Activated T-cell treated with anti-CD3 and anti-CD28 coated beads, Interleukin-2, amount 50 U/mL, for 24 hours (primary cell): ENCODE measurements at regions not wholly inside any gene's neighbourhood (a gene's known extent, or its start where the extent isn't known, plus 50 kb on each side); places are given as distances from the start of the nearest gene placed in this dataset.
"Not testable (repeated sequence)": the region's sequence is repeated elsewhere in the genome, so short reads cannot be mapped to it uniquely, and the experiment has no call there.

ENCODE experiments used
- DNase-seq: peaks from one replicate; pipeline ENCODE4 v3.0.0-alpha.2; 2020
- H3K27ac Mint-ChIP-seq: 2 replicates; pipeline ENCODE4 v1.8.0; 2020; ENCODE audit warnings: mild to moderate bottlenecking, mixed read lengths
- H3K27me3 Mint-ChIP-seq: 2 replicates; pipeline ENCODE4 v1.8.0; 2020; ENCODE audit warnings: mixed read lengths
- H3K36me3 Mint-ChIP-seq: 2 replicates; pipeline ENCODE4 v1.8.0; 2020; ENCODE audit warnings: low read depth, mixed read lengths
- H3K4me1 Mint-ChIP-seq: 2 replicates; pipeline ENCODE4 v1.8.0; 2020; ENCODE audit warnings: low read depth, mixed read lengths
- H3K4me3 Mint-ChIP-seq: 2 replicates; pipeline ENCODE4 v1.8.0; 2020; ENCODE audit warnings: mild to moderate bottlenecking, moderate library complexity, mixed read lengths
- H3K9me3 Mint-ChIP-seq: 2 replicates; pipeline ENCODE4 v1.8.0; 2020; ENCODE audit warnings: mixed read lengths

DNA sequence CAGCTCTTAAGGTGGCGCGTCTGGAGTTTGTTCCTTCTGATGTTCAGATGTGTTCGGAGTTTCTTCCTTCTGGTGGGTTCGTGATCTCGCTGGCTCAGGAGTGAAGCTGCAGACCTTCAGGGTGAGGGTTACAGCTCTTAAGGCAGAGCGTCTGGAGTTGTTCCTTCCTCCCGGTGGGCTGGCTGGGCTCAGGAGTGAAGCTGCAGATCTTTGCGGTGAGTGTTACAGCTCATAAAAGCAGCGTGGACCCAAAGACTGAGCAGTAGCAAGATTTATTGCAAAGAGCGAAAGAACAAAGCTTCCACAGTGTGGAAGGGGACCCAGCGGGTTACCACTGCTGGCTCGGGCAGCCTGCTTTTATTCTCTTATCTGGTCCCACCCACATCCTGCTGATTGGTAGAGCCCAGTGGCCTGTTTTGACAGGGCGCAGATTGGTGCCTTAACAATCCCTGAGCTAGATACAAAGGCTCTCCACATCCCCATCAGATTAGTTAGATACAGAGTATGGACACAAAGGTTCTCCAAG, 244.3 kb downstream of the PLA2G4A start:
- not testable (repeated sequence) for H3K27me3 Mint-ChIP-seq, H3K9me3 Mint-ChIP-seq, H3K36me3 Mint-ChIP-seq
- H3K27ac Mint-ChIP-seq = peak overlapping the region; percentile 92
- peak; percentile 44 for DNase-seq
- peaks cover 13% of the 10 kb centered on the region for H3K4me1 Mint-ChIP-seq
- peak overlapping the region; percentile 81 for H3K4me3 Mint-ChIP-seq

DNA sequence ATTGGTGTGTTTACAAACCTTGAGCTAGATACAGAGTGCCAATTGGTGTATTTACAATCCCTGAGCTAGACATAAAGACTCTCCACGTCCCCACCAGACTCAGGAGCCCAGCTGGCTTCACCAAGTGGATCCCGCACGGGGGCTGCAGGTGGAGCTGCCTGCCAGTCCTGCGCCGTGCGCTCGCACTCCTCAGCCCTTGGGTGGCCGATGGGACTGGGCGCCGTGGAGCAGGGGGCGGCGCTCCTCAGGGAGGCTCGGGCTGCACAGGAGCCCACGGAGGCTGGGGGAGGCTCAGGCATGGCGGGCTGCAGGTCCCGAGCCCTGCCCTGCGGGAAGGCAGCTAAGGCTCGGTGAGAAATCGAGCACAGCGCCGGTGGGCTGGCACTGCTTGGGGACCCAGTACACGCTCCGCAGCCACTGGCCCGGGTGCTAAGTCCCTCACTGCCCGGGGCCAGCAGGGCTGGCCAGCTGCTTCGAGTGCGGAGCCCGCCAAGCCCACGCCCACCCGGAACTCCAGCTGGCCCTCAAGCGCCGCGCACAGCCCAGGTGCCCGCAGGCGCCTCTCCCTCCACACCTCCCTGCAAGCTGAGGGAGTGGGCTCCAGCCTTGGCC, 245.0 kb downstream of the PLA2G4A start:
- DNase-seq, H3K36me3 Mint-ChIP-seq, H3K27me3 Mint-ChIP-seq, H3K9me3 Mint-ChIP-seq: not testable (repeated sequence)
- peaks cover 14% of the 10 kb centered on the region for H3K4me1 Mint-ChIP-seq
- H3K4me3 Mint-ChIP-seq = peak overlapping the region; percentile 81
- H3K27ac Mint-ChIP-seq = peak overlapping the region; percentile 92

DNA sequence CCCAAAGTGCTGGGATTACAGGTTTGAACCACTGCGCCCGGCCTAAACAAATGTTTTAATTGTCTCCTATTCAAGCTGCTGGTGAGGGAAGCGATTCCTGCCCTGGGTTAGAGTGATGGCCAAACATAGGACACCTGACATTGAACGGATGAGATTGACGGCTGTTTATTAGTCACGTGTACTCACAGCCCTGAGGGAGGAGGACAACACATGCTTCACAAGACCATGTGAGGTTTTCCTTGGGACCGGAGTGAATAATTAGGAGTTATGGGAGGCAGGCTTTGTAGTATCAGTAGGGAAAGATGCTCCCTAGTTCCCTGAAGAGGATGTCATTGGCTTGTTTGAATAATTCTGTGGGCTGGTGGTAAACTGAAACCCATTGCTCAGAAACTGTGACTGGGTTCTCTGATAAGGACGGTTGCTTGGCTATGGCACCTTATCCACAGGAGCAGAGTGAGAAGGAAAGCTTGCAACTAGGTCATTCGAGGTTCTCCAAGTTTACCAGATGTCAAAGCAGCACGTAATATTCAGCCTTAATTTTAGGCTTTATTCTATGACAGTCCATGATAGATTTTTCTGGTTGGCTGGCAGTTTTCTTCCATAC, 245.8 kb downstream of the PLA2G4A start:
- peaks cover 4% of the 10 kb centered on the region for H3K36me3 Mint-ChIP-seq
- H3K4me1 Mint-ChIP-seq = peaks cover 12% of the 10 kb centered on the region
- no peak for DNase-seq
- H3K27ac Mint-ChIP-seq = no peak overlapping the region
- peaks cover 5% of the 10 kb centered on the region for H3K9me3 Mint-ChIP-seq
- no peaks in the 10 kb centered on the region for H3K27me3 Mint-ChIP-seq
- peak overlapping the region; percentile 10 for H3K4me3 Mint-ChIP-seq

DNA sequence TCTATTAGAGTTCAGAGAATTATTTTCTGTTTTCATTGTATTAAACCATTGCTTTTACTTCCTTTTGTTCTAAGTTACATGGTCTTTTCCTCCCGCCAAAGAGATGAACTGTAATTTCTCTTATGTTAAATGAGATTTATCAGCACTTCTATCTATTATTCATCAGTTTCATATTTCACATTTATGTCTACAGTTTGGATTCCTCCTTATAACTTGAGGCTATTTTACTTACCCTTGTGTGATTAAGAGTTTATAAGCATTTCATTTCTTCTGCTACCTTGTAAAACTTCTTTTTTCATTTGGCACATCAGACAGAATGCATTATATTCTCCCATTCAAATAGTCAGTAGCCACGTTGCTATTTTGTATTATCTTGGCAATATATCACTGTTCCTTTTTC, 248.2 kb downstream of the PLA2G4A start:
- H3K9me3 Mint-ChIP-seq = peaks cover 5% of the 10 kb centered on the region
- no peaks in the 10 kb centered on the region for H3K27me3 Mint-ChIP-seq
- peaks cover 13% of the 10 kb centered on the region for H3K4me1 Mint-ChIP-seq
- no peak for DNase-seq
- no peak overlapping the region for H3K4me3 Mint-ChIP-seq
- peaks cover 4% of the 10 kb centered on the region for H3K36me3 Mint-ChIP-seq
- H3K27ac Mint-ChIP-seq = no peak overlapping the region

DNA sequence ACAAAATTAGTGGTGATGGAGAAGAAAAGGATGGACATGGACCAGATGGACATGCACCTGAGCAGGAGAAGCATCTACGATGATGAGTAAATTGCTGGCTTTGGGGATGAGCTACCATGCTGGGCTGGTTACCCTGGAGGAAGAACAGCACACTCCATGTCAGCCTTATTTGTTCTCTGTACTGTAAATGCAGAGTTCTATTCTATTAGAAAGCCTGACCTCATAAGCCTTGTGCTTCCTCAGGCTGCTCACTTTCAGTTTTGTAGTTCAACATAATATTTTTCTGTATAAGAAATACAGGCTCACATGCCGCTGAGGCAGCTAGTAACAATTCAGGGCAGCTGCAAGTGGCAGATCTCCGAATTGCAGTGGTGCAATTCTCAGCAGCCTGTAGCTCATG, 249.6 kb downstream of the PLA2G4A start:
- Mint-ChIP-seq H3K27ac (no peak overlapping the region), H3K4me1 (peaks cover 9% of the 10 kb centered on the region), H3K9me3 (peaks cover 5% of the 10 kb centered on the region), H3K36me3 (peaks cover 4% of the 10 kb centered on the region), H3K4me3 (no peak overlapping the region), H3K27me3 (no peaks in the 10 kb centered on the region)
- no peak for DNase-seq

DNA sequence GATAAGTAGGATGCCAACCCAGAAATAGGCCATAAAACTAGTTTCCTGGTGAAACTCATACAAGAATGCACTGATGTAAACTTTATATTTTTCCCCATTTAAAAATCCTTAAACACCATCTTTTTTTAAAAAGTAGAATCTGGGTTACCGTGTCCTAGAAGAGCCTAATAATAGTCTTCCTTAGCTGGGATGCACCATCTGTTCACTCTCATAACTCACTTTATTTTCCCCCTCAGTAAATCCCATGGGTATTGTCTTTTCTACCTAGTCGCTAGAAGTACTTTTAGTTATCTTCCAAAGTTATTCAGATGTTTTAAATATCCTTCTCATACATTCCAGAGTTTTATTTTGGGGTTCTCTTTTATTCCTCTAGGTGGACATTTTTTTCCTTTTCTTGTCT, 250.2 kb downstream of the PLA2G4A start:
- Mint-ChIP-seq H3K27ac (no peak overlapping the region), H3K9me3 (peaks cover 5% of the 10 kb centered on the region), H3K4me1 (peaks cover 9% of the 10 kb centered on the region), H3K27me3 (no peaks in the 10 kb centered on the region), H3K36me3 (peaks cover 2% of the 10 kb centered on the region), H3K4me3 (no peak overlapping the region)
- no peak for DNase-seq

DNA sequence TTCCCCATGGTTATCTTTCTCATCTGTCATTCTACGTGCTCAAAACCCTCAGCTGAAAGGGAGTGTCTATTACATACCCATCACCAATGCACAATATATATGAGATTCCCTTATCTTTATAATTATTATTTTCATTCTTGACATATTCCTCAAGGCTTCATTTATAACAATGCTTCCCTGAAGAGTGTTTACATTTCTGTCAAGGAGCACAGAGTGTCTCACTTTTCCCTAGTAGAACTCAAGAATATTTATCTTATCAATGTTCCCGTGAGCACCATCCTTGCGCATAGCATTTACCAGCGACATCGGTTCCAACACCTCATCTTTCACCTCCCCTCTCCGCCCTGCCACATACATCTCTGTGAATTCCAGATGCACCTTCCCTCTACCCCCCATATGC, 250.6 kb downstream of the PLA2G4A start:
- Mint-ChIP-seq H3K4me1 (peaks cover 8% of the 10 kb centered on the region), H3K9me3 (peaks cover 4% of the 10 kb centered on the region), H3K4me3 (no peak overlapping the region), H3K36me3 (peaks cover 2% of the 10 kb centered on the region), H3K27ac (no peak overlapping the region), H3K27me3 (no peaks in the 10 kb centered on the region)
- no peak for DNase-seq

DNA sequence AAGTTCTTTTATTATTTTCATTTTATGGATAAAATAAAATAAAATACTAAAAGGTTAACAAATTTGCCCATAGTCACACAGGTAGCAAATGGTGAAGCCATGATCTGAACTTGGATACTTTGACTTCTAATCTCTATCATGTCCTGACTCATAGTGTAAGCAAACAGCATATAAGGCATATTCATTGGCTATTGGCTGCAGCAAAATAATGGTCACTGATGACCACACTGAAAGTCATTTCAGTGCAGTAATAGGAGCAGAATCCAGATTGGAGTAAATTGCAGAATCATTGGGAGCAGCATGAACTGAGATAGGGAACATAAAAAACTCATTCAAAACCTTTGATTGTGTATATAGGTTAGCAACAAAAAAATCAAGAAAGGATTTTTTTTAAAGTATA, 262.9 kb downstream of the PLA2G4A start:
- Mint-ChIP-seq H3K27me3 (no peaks in the 10 kb centered on the region), H3K4me3 (no peak overlapping the region), H3K36me3 (no peaks in the 10 kb centered on the region), H3K4me1 (peaks cover 19% of the 10 kb centered on the region), H3K27ac (no peak overlapping the region), H3K9me3 (peaks cover 9% of the 10 kb centered on the region)
- DNase-seq = no peak

GRCh38 chr1:187092104-187092503, 263.4 kb downstream of the PLA2G4A start:
- no peak overlapping the region for H3K4me3 Mint-ChIP-seq
- no peak for DNase-seq
- peak overlapping the region; percentile 8 for H3K27ac Mint-ChIP-seq
- H3K4me1 Mint-ChIP-seq = peaks cover 19% of the 10 kb centered on the region
- H3K9me3 Mint-ChIP-seq = peaks cover 12% of the 10 kb centered on the region
- no peaks in the 10 kb centered on the region for H3K27me3 Mint-ChIP-seq
- no peaks in the 10 kb centered on the region for H3K36me3 Mint-ChIP-seq

GRCh38 chr1:187096689-187097088, 267.9 kb downstream of the PLA2G4A start:
- H3K4me3 Mint-ChIP-seq = no peak overlapping the region
- H3K9me3 Mint-ChIP-seq = peaks cover 10% of the 10 kb centered on the region
- H3K27ac Mint-ChIP-seq = no peak overlapping the region
- H3K36me3 Mint-ChIP-seq = no peaks in the 10 kb centered on the region
- H3K27me3 Mint-ChIP-seq = no peaks in the 10 kb centered on the region
- DNase-seq = no peak
- peaks cover 17% of the 10 kb centered on the region for H3K4me1 Mint-ChIP-seq

- no peaks in the 10 kb centered on the region for H3K27me3 Mint-ChIP-seq
- no peak for DNase-seq
- no peaks in the 10 kb centered on the region for H3K36me3 Mint-ChIP-seq
- peaks cover 1% of the 10 kb centered on the region for H3K4me1 Mint-ChIP-seq
- H3K4me3 Mint-ChIP-seq = no peak overlapping the region
- no peak overlapping the region for H3K27ac Mint-ChIP-seq
- peaks cover 4% of the 10 kb centered on the region for H3K9me3 Mint-ChIP-seq
These were observed 281.6 kb downstream of the PLA2G4A start for GRCh38 chr1:187110351-187110750.

- no peak for DNase-seq
- no peaks in the 10 kb centered on the region for H3K4me1 Mint-ChIP-seq
- no peak overlapping the region for H3K27ac Mint-ChIP-seq
- no peaks in the 10 kb centered on the region for H3K36me3 Mint-ChIP-seq
- H3K9me3 Mint-ChIP-seq = no peaks in the 10 kb centered on the region
- H3K27me3 Mint-ChIP-seq = no peaks in the 10 kb centered on the region
- H3K4me3 Mint-ChIP-seq = no peak overlapping the region
These were observed 286.0 kb downstream of the PLA2G4A start for GRCh38 chr1:187114792-187115191.

DNA sequence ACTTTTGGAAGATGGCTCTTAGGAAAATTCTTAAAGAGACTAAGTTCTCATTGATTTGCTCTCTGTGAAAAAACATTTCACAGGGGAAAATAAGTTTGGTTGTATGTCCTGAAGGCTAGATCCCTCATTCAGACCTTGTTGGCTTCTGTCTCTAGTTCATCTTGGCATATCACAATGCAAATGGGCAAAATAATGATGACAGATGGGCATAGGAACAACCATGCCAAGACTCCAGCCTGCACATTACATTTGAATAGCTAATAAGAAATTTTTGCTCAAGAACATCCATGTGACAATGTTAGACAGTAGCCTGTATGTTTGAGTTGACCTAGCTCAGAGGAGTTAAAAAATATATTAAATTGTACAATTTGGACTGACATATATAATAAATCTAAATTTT, 292.9 kb downstream of the PLA2G4A start:
- DNase-seq = no peak
- H3K36me3 Mint-ChIP-seq = no peaks in the 10 kb centered on the region
- no peak overlapping the region for H3K4me3 Mint-ChIP-seq

DNA sequence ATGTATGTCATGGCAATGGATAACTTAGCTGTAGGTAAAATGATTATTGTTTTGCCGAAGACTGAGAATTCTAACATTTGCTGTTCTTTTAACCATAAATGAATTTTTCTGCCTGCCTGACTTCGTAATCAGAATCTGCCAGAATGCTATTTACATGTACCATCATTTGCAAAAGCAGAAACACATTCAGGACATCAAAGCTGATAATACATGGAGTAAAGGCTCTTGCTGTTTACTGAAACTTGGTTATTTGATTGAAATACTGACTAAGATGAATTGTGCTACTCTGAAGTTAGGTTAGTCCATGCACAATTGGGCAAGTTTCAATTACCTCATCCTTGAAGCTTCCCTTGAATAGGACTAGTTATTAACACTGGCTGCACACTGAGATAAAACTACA, 293.8 kb downstream of the PLA2G4A start:
- H3K9me3 Mint-ChIP-seq = no peaks in the 10 kb centered on the region
- no peak overlapping the region for H3K27ac Mint-ChIP-seq
- no peaks in the 10 kb centered on the region for H3K27me3 Mint-ChIP-seq
- no peaks in the 10 kb centered on the region for H3K36me3 Mint-ChIP-seq
- no peak overlapping the region for H3K4me3 Mint-ChIP-seq
- H3K4me1 Mint-ChIP-seq = no peaks in the 10 kb centered on the region
- DNase-seq = no peak

More for the DNA sequence above, 292.9 kb downstream of the PLA2G4A start:
- Mint-ChIP-seq H3K27ac (no peak overlapping the region), H3K9me3 (no peaks in the 10 kb centered on the region), H3K4me1 (no peaks in the 10 kb centered on the region), H3K27me3 (no peaks in the 10 kb centered on the region)

DNA sequence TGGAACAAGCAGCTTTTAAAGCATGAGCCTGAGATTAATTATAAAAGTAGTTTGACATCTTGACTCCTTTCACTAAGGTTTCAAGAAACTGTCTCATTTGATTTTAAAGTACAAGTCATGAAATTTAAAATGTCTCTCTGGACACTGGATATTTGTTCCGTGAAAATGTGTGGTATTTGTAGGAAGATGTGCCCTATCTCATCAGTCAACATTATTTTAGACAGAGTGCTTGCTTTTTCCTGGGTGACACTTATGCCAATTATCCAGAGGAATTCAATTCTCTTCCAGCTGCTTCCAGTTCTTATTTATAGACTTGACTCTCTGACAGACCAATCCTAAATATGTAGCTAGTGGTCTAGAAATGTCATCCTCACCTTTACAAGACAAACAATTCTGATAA, 300.4 kb downstream of the PLA2G4A start:
- Mint-ChIP-seq H3K4me1 (peaks cover 4% of the 10 kb centered on the region), H3K36me3 (no peaks in the 10 kb centered on the region), H3K27me3 (no peaks in the 10 kb centered on the region), H3K4me3 (no peak overlapping the region), H3K27ac (no peak overlapping the region), H3K9me3 (peaks cover 4% of the 10 kb centered on the region)
- DNase-seq = no peak
